Inferior parietal cortex (tissue), 1 donor: ENCODE measurements at regions not wholly inside any gene's neighbourhood (a gene's known extent, or its start where the extent isn't known, plus 50 kb on each side); places are given as distances from the start of the nearest gene placed in this dataset.
A peak's percentile ranks its signal among the peaks of the same experiment; 100 is the strongest.
"Not testable (repeated sequence)": the region's sequence is repeated elsewhere in the genome, so short reads cannot be mapped to it uniquely, and the experiment has no call there.

Source experiments
- DNase-seq: peaks from one replicate; pipeline ENCODE4 v3.0.0-alpha.2; 2016; ENCODE audit errors: extremely low spot score

DNA sequence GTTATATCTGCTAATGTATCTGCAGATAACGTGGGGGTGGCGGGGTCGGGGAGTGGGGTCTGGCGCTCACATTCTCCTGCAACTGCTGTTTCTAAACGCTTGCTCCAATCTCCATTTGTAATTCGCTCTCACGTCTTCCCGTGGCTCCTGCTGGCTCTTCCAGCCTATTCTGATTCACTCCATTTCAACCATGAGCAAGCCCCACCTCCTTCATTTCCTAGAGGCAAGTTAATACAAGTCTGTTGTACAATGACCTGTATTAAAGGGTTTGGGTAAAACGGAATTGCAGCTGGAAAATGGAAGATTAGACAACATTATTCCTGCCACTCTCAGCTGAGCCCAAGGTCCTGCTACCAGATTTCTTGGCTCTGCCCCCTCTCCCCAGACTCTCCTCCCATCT lies 132.3 kb downstream of the CSNK2A3 start:
- no peak for DNase-seq

DNA sequence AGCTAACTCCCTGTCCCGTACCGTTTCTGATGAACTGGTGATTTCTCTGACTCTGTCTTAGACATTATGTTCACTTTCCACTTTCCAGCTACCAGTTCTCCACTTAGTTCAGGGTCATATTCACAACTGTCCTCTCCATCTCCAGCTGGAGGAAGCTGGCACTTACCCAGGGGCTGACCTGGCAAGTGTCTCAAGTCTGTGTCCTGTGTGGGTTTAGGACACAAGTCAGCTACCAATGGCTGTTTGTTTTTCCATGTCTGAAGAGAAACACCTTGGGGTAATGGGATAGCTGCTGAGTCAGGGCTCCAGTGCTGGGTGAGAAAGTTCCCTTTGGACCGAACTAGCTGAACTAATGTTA lies 134.4 kb downstream of the CSNK2A3 start:
- no peak for DNase-seq

- DNase-seq, result no peak
Measured at GRCh38 chr11:11217929-11218628, 135.0 kb downstream of the CSNK2A3 start.

DNA sequence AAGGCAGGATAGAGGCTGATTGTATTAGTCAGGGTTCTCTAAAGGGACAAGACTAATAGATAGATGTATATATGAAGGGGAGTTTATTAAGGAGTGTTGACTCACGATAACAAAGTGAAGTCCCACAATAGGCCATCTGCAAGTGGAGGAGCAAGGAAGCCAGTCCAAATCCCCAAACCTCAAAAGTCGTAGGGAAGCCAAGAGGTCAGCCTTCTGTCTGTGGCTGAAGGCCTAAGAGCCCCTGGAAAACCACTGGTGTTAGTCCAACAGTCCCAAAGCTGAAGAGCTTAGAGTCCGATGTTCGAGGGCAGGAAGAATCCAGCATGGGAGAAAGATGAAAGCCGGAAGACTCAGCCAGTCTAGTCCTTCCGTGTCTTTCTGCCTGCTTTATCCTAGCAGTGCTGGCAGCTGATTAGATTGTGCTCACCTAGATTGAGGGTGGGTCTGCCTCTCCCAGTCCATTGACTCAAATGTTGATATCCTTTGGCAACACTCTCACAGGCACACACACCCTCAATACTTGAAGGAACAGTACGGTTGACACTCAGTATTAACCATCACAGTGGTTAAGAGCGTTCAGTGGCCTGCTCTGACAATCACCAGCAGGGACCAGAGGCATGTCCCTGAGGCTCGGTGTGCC lies 135.6 kb downstream of the CSNK2A3 start:
- no peak for DNase-seq

DNA sequence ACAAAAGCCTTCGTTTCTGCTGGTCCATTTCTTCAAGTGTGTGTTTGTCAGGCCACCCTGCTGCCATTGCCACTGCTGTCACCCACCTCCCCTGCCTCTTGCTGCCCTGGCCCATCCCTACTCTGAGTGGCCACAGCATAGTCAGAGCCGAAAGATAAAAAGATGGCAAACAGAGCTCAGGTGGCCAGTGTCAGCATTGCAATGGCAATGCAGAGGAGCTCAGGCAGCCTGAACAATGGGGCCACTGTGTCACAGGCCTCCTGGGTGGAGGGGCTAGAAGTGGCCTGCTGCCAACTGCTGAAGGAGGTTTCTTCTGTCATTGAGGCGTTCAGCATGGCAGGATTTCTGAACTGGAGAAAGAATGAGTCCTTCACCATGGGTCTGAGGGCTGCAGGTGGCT lies 137.1 kb downstream of the CSNK2A3 start:
- DNase-seq, result no peak

DNA sequence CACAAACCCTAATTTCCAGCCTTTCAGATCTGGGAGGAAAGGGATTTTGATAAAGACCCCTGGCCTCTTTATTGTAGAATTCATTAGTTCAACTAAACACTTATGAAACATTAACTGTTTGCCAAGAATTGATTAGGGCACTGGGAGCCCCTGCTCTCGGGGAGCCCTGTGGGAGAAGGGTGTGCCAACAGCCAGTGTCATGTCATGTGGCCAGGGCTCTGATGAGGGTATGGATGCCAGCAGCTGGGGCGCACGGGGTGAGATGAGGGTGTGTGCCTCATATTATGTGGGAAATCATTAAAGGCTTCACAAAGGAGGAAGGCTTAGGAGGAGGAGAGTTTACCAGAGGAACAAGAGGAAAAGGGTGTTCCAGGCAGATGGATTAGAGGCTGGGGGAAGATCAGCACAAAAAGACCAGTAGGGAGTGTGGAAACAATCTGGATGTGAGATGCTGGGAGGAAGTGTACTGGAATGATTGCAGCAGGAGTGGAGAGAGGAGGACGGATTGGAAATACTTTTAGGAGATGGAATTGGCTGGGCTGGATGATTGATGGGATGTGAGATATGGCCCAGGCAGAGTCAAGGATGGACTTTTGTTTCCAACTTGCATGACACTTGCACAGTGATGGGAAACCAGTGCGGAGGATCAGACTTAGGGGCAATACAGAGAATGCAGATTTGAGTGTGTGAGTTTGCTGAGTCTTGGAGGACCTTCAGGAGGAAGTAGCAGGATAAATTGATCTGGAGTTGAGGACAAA lies 137.8 kb downstream of the CSNK2A3 start:
- no peak for DNase-seq

DNA sequence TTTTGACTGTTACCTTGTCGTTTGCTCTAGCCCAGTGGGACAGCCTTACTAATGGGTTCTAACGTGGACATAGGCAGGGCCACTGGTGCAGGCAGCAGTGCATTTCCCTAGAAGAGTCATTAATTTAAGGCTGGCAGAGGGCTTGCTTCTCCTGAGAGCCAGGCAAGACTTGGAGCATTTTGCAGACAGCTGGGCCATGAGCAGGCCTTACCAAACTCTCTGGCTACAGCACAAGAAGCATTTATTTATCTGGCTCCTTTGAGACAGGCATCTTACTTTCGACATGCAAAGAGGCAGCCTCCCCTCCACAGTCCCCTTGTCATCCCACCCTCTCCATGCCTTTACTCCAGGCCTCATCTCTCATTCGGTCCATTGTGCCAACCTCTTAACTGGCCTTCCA lies 139.9 kb downstream of the CSNK2A3 start:
- no peak for DNase-seq

- peak; percentile 24 for DNase-seq
Measured at GRCh38 chr11:11211888-11212287, 141.2 kb downstream of the CSNK2A3 start.

DNA sequence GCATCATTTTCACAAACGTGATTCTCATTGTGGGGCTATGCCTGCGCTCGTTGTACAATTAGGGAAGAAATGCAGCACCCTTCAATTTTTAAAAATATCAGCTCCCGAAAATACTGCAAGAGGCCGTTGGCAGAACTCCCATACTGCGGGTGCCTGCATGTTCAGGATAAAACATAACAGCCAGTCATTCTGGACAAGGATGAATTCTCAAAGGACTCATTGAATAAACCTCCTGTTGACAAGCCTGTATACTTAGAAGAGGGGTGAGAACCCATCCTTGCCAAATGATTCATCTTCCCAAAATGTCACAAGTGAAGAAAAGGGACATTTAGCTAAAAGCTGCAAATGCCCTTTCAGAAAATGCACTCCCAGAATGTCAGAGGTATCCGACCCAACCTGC lies 141.9 kb downstream of the CSNK2A3 start:
- DNase-seq, result peak; percentile 37

DNA sequence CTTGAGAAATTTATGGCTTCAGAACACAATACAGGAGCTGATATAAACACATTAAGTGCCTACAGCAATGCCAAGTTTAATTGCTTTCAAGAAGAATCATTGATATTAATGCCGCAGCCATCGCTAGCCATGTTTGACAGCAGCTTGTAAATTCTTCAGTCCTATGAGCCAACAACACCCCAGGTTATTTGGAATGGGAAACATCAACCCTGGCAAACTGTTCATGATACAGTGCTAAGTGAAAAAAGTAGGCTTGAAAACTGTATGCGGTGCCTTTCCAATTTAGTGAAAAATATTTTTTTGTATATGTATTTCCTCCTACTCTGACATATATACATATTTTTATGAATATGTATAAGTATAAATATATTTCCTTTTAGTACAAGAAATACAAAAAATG lies 142.6 kb downstream of the CSNK2A3 start:
- DNase-seq, result no peak

DNA sequence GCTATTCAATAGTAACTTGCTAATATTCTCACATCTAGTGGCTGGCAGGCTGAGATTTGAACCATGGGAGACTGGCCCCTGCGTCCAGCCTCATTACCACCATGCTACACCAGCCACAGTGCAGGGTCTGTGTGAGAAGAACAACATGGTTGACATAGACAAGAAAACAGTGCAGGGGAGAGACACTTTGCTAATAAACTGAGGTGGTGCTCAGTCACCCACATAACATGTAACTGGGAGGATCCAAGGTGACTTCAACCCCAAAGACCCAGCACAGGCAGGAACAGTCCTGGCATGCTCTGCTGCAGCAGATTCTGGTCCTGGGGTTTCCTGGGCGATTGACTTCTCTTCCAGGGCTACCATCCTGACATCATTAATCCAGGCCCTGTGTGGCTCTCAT lies 143.1 kb downstream of the CSNK2A3 start:
- no peak for DNase-seq

- no peak for DNase-seq
Measured at GRCh38 chr11:11208994-11209393, 144.1 kb downstream of the CSNK2A3 start.

- DNase-seq, result no peak
Measured at GRCh38 chr11:11207428-11207827, 145.6 kb downstream of the CSNK2A3 start.

- DNase-seq, result no peak
Measured at GRCh38 chr11:11206484-11206883, 146.6 kb downstream of the CSNK2A3 start.

DNA sequence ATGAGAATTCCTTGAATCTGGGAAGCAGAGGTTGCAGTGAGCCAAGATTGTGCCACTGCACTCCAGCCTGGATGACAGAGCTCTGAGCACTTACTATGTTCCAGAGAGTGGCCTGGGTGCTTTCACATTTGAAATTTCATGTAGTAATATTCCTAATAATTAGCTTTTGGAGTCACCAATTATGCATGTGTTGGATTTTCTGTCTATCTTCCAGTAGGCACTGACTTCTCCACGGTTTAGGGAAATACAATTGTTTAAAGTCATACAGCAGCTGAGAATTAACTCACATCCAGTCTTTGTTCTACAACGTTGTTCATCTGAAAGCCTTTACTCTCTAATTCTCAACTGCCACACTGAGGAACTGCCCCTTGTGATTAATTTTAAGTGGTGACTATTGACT lies 150.2 kb downstream of the CSNK2A3 start:
- no peak for DNase-seq

DNA sequence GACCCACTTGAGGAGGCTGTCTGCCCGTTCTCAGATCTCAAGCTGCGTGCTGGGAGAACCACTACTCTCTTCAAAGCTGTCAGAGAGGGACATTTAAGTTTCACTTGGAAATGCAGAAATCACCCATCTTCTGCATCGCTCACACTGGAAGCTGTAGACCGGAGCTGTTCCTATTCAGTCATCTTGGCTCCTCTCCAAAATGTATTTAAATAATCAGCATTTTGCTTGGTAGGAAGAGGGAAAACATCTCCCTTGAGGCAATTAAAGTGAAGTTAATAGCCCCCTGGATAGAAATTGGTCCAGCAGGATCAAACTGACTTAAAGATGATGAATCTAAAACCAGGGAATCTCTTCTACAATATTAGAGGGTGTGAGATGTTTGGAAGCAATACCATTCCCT lies 151.7 kb downstream of the CSNK2A3 start:
- DNase-seq, result not testable (repeated sequence)

GRCh38 chr11:11192541-11192940 lies 160.5 kb downstream of the CSNK2A3 start:
- DNase-seq, result no peak

- no peak for DNase-seq
Measured at GRCh38 chr11:11189506-11189905, 163.5 kb downstream of the CSNK2A3 start.

GRCh38 chr11:11186249-11186648 lies 166.8 kb downstream of the CSNK2A3 start:
- no peak for DNase-seq

DNA sequence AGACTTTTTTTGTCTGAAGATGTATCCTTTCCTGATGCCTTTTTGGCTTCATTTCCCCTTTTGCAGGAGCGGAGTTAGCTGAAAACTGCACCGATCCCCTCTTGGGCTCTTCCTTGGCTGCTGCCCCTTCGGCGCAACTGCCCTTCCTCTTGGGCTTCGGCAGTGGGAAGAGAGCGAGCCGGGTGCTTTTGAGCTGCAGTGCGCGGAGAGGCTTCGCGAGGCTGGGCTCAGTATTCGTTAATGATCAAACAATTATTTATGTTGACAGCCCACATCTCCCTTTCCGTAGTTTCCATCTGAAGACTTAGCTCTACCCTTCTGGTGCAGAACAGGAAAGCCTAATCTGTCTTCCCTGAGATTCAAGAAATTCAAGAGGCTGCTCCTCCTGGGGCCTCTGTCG lies 170.8 kb downstream of the CSNK2A3 start:
- DNase-seq, result no peak

GRCh38 chr11:11178671-11179638 lies 174.1 kb downstream of the CSNK2A3 start:
- peak; percentile 66 for DNase-seq
